Activated CD4-positive, alpha-beta T cell treated with anti-CD3 and anti-CD28 coated beads, Interleukin-2, amount 50 U/mL, for 1 hour (primary cell): ENCODE measurements at regions not wholly inside any gene's neighbourhood (a gene's known extent, or its start where the extent isn't known, plus 50 kb on each side); places are given as distances from the start of the nearest gene placed in this dataset.
A peak's percentile ranks its signal among the peaks of the same experiment; 100 is the strongest.

ENCODE experiments used
- DNase-seq: peaks from one replicate; pipeline ENCODE4 v3.0.0-alpha.2; 2020

- no peak for DNase-seq
Observed at GRCh38 chr14:100470523-100470897, 116.7 kb downstream of the BEGAIN start.

- DNase-seq: no peak
Observed at GRCh38 chr14:100471441-100472093, 115.7 kb downstream of the BEGAIN start.

- no peak for DNase-seq
Observed at GRCh38 chr14:100472094-100472455, 115.1 kb downstream of the BEGAIN start.

GRCh38 chr14:100472491-100472890 is 114.7 kb downstream of the BEGAIN start:
- no peak for DNase-seq

GRCh38 chr14:100473249-100473648 is 114.0 kb downstream of the BEGAIN start:
- DNase-seq: no peak

- DNase-seq: no peak
Observed at GRCh38 chr14:100474196-100474595, 113.0 kb downstream of the BEGAIN start.

- DNase-seq: no peak
Observed at GRCh38 chr14:100475268-100475667, 111.9 kb downstream of the BEGAIN start.

GRCh38 chr14:100476012-100476822 is 111.0 kb downstream of the BEGAIN start:
- DNase-seq: no peak

GRCh38 chr14:100484531-100485267 is 102.5 kb downstream of the BEGAIN start:
- no peak for DNase-seq

- peak; percentile 60 for DNase-seq
Observed at GRCh38 chr14:100486025-100486828, 101.0 kb downstream of the BEGAIN start.
